Tibial nerve (tissue), 4 donors: ENCODE measurements at regions not wholly inside any gene's neighbourhood (a gene's known extent, or its start where the extent isn't known, plus 50 kb on each side); places are given as distances from the start of the nearest gene placed in this dataset.

Experiments
- EP300 ChIP-seq, 2 donors: sonication (generic); formaldehyde crosslinking; IDR thresholded peaks; one replicate each; pipeline ENCODE4 v1.6.1; 2017; ENCODE audit warnings: antibody characterized with exemption in 2 of 2, mild to moderate bottlenecking in 1 of 2
- POLR2A ChIP-seq, 2 donors: fragments of 450-650 bp; IDR thresholded peaks; one replicate each; pipeline ENCODE4 v1.6.1; 2017; ENCODE audit warnings: antibody characterized with exemption in 2 of 2, mild to moderate bottlenecking in 2 of 2, moderate library complexity in 2 of 2
- TF ChIP-seq, protein P1 (sequence below), 5 experiments: fragments of 200-600 bp in 3 of 5; fragments of 450-650 bp in 2 of 5; sonication (generic) in 3 of 5; IDR thresholded peaks; one replicate each; pipeline ENCODE4 v1.5.1; 2016 to 2019; ENCODE audit warnings: antibody characterized with exemption in 5 of 5, mild to moderate bottlenecking in 3 of 5, moderate library complexity in 2 of 5

DNA sequence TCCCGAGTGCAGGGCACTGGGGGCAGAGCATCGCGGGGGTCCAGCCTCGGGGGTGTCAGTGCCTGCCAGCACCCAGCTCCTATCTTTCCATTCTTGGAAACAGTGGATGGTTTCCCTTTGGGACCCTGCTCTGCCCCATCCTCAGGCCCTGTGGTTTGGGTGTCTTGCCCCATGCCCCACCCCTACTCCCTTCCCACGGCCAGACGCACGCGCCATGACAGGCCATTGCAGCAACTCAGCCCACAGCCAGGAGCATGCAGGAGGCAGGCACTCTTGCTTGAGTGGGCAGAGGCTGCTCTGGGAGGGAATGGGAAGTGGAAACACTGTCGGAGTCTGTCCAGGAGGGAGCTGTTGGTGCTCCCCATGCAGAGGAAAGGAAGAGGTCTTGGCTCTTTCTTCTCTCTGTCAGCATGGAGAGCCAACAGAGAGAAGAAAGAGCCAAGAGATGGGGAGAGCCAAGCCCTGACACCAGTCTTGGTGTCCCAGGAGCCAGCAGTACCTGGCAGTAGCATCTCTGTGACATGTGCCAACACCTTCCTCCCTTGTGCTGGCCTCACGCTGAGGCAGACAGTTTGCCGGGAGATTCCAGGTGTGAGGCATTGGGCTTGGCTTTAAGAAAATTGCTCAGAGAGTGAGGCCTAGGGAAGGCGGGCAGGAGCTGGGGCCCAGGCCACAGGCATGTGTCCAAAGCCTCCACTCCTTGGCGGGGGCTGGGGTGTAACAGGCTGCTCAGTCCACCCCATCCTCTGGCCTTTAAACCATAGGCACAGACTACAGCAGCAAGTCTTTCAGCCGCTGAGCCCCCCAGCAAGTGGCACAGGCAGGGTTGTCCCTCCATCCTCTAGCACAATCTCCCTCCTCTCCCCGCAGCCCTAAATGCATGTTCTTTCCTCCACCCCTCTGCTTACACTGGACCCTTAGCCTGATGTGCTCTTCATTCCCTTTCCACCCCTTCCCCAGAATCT is 86.7 kb upstream of the UQCRFS1 start:
- TF ChIP-seq, protein P1, sequence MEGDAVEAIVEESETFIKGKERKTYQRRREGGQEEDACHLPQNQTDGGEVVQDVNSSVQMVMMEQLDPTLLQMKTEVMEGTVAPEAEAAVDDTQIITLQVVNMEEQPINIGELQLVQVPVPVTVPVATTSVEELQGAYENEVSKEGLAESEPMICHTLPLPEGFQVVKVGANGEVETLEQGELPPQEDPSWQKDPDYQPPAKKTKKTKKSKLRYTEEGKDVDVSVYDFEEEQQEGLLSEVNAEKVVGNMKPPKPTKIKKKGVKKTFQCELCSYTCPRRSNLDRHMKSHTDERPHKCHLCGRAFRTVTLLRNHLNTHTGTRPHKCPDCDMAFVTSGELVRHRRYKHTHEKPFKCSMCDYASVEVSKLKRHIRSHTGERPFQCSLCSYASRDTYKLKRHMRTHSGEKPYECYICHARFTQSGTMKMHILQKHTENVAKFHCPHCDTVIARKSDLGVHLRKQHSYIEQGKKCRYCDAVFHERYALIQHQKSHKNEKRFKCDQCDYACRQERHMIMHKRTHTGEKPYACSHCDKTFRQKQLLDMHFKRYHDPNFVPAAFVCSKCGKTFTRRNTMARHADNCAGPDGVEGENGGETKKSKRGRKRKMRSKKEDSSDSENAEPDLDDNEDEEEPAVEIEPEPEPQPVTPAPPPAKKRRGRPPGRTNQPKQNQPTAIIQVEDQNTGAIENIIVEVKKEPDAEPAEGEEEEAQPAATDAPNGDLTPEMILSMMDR (IDR thresholded peaks at IDR 0.05): no peak
- TF ChIP-seq POLR2A (IDR thresholded peaks at IDR 0.05) (no peak), EP300 (IDR thresholded peaks at IDR 0.05) (no peak)
